ENCODE measurements at regions not wholly inside any gene's neighbourhood (a gene's known extent, or its start where the extent isn't known, plus 50 kb on each side); places are given as distances from the start of the nearest gene placed in this dataset.

DNA sequence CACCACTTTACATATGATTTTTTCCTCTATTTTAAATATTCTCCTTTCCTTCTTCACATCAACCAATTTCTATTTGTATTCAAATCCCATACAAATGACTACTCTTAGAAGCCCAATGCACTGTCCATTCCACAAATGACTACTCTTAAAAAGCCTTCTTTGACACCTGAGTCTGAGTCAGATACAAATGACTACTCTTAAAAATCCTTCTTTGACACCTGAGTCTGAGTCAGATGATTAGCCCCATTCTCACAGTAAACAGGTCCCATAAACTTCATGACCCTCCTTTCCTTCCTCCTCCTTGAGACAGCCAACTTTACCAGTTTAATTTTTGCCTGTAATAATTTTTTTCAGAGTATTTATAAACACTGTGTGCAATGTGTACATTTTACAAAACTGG lies 231.3 kb upstream of the USP25 start:
- H3K4me3 ChIP-seq: no peak overlapping the region
- H3K9me3 ChIP-seq (replicated peaks): no peaks in the 10 kb centered on the region
- intact Hi-C loops (cut with micrococcal nuclease): no loop called here
- no peak for DNase-seq
- no peaks in the 10 kb centered on the region for H3K36me3 ChIP-seq
- no peaks in the 10 kb centered on the region for H3K4me1 ChIP-seq
- no peak overlapping the region for H3K27ac ChIP-seq (replicated peaks)
- TF ChIP-seq CTCF (IDR thresholded peaks at IDR 0.05; ENCODE audit: borderline replicate concordance): no peak
- H3K27me3 ChIP-seq (ENCODE audit: low read depth): no peaks in the 10 kb centered on the region

GRCh38 chr21:15506086-15506485 lies 223.7 kb upstream of the USP25 start:
- Histone ChIP-seq H3K36me3 (no peaks in the 10 kb centered on the region), H3K27ac (replicated peaks) (no peak overlapping the region), H3K4me3 (no peak overlapping the region), H3K4me1 (no peaks in the 10 kb centered on the region), H3K9me3 (replicated peaks) (no peaks in the 10 kb centered on the region), H3K27me3 (ENCODE audit: low read depth) (no peaks in the 10 kb centered on the region)
- DNase-seq: no peak
- TF ChIP-seq CTCF (IDR thresholded peaks at IDR 0.05; ENCODE audit: borderline replicate concordance): no peak
- intact Hi-C loops (cut with micrococcal nuclease): no loop called here

DNA sequence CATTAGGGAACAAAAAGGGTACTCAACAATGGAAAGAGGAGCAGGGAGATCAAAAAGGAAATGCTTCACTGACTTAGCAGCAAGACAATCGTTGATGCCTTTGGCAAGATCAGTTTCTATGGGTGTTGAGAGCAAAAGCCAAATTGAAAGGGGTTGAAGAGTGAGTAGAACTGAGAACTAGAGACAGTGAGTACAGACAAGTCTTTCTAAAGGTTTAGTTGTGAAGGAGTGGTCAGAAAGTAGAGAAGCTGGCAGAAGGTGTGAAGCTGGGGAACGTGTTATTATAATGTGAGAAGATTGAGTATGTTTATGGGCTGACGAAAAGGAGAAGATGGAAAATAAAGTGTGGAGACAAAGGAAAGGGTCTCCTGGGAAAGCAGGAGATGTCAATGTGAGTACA lies 221.2 kb upstream of the USP25 start:
- TF ChIP-seq CTCF (IDR thresholded peaks at IDR 0.05; ENCODE audit: borderline replicate concordance): no peak
- H3K4me1 ChIP-seq: no peaks in the 10 kb centered on the region
- intact Hi-C loops (cut with micrococcal nuclease): no loop called here
- H3K27me3 ChIP-seq (ENCODE audit: low read depth): no peaks in the 10 kb centered on the region
- no peak overlapping the region for H3K4me3 ChIP-seq
- no peaks in the 10 kb centered on the region for H3K36me3 ChIP-seq
- H3K9me3 ChIP-seq (replicated peaks): no peaks in the 10 kb centered on the region
- no peak for DNase-seq
- no peak overlapping the region for H3K27ac ChIP-seq (replicated peaks)

- TF ChIP-seq CTCF (IDR thresholded peaks at IDR 0.05; ENCODE audit: borderline replicate concordance): no peak
- H3K27me3 ChIP-seq (ENCODE audit: low read depth): no peaks in the 10 kb centered on the region
- DNase-seq: no peak
- no peak overlapping the region for H3K4me3 ChIP-seq
- H3K9me3 ChIP-seq (replicated peaks): no peaks in the 10 kb centered on the region
- no peaks in the 10 kb centered on the region for H3K36me3 ChIP-seq
- no peaks in the 10 kb centered on the region for H3K4me1 ChIP-seq
- H3K27ac ChIP-seq (replicated peaks): no peak overlapping the region
- intact Hi-C loops (cut with micrococcal nuclease): no loop called here
These were observed 215.5 kb upstream of the USP25 start for GRCh38 chr21:15514073-15514946.

DNA sequence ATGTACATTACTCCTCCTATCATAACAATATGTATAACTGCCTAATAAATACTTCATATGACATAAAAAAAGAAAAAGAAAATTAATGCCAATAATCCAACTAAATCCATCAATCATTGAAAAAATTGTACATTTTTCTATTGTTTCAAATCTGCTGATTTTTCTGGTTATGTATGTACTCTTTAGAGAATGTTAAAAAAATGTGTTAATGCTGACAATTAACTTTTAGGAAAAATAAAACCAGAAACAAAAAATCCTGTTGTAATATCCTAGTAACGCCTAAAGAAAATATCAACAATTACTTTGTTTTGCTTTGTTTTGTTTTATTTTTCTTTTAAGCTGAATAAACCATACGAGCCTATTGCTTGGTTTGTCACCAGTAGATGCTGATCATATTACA lies 213.9 kb upstream of the USP25 start:
- Histone ChIP-seq H3K9me3 (replicated peaks) (no peaks in the 10 kb centered on the region), H3K27me3 (ENCODE audit: low read depth) (no peaks in the 10 kb centered on the region), H3K36me3 (no peaks in the 10 kb centered on the region), H3K4me1 (no peaks in the 10 kb centered on the region), H3K4me3 (no peak overlapping the region), H3K27ac (replicated peaks) (no peak overlapping the region)
- no peak for TF ChIP-seq CTCF (IDR thresholded peaks at IDR 0.05; ENCODE audit: borderline replicate concordance)
- intact Hi-C loops (cut with micrococcal nuclease): no loop called here
- DNase-seq: no peak

Data from left ventricle myocardium inferior (tissue), 1 donor.